Neuronal stem cell (in vitro differentiated cells): ENCODE measurements at regions not wholly inside any gene's neighbourhood (a gene's known extent, or its start where the extent isn't known, plus 50 kb on each side); places are given as distances from the start of the nearest gene placed in this dataset.

Source experiments
- DNase-seq: peaks from one replicate; pipeline ENCODE4 v3.0.0-alpha.2; 2013; ENCODE audit warnings: low spot score
- H2AFZ ChIP-seq: one replicate; pipeline ENCODE4 v1.6.1; 2013; ENCODE audit warnings: mild to moderate bottlenecking, low read length, inconsistent platforms
- H2AK5ac ChIP-seq: 2 replicates; pipeline ENCODE4 v1.6.1; 2013; ENCODE audit warnings: low read depth, mild to moderate bottlenecking, inconsistent platforms, low read length, moderate library complexity, mixed read lengths
- H2BK120ac ChIP-seq: 2 replicates; pipeline ENCODE4 v1.6.1; 2013; ENCODE audit warnings: low read depth, mild to moderate bottlenecking, inconsistent platforms, low read length, moderate library complexity, mixed read lengths
- H2BK12ac ChIP-seq: one replicate; pipeline ENCODE4 v1.6.1; 2013; ENCODE audit warnings: low read length, inconsistent platforms
- H2BK15ac ChIP-seq: 2 replicates; pipeline ENCODE4 v1.6.1; 2013; ENCODE audit warnings: mild to moderate bottlenecking, low read length, inconsistent platforms, mixed read lengths
- H2BK5ac ChIP-seq: one replicate; pipeline ENCODE4 v1.6.1; 2013; ENCODE audit warnings: inconsistent platforms, mild to moderate bottlenecking, low read length, moderate library complexity
- H3K14ac ChIP-seq: one replicate; pipeline ENCODE4 v1.6.1; 2013; ENCODE audit warnings: low read length, inconsistent platforms
- H3K18ac ChIP-seq: 2 replicates; pipeline ENCODE4 v1.6.1; 2013; ENCODE audit warnings: low read length, inconsistent platforms
- H3K23ac ChIP-seq: 2 replicates; pipeline ENCODE4 v1.6.1; 2013; ENCODE audit warnings: low read depth, mild to moderate bottlenecking, mixed read lengths, low read length, inconsistent platforms; ENCODE audit not compliant: poor library complexity
- H3K27ac ChIP-seq: replicated peaks from 3 replicates; pipeline ENCODE4 v1.5.1; 2013; ENCODE audit warnings: low read length, inconsistent platforms
- H3K27me3 ChIP-seq, 3 experiments: 2 replicates each; pipeline ENCODE4 v1.6.1; 2013; ENCODE audit warnings: low read length in 3 of 3, mild to moderate bottlenecking in 2 of 3, inconsistent platforms in 1 of 3, low read depth in 1 of 3, mixed read lengths in 1 of 3, moderate library complexity in 1 of 3; ENCODE audit not compliant: control insufficient read depth in 3 of 3, insufficient read depth in 3 of 3
- H3K36me3 ChIP-seq, 2 donors: replicated peaks in 1 of 2; 2 replicates each; pipeline ENCODE4 v1.6.1; 2013; ENCODE audit warnings: low read length in 2 of 2; ENCODE audit not compliant: control insufficient read depth in 2 of 2, insufficient read depth in 2 of 2
- H3K4ac ChIP-seq: 2 replicates; pipeline ENCODE4 v1.6.1; 2013; ENCODE audit warnings: inconsistent platforms, mild to moderate bottlenecking, low read length, moderate library complexity
- H3K4me1 ChIP-seq, 2 donors: 1 replicate in 1 of 2; 2 replicates in 1 of 2; pipeline ENCODE4 v1.6.1; 2013; ENCODE audit warnings: low read length in 2 of 2, low read depth in 1 of 2; ENCODE audit not compliant: control insufficient read depth in 2 of 2, insufficient read depth in 1 of 2
- H3K4me2 ChIP-seq: one replicate; pipeline ENCODE4 v1.6.1; 2013; ENCODE audit warnings: mild to moderate bottlenecking, low read length, inconsistent platforms; ENCODE audit not compliant: insufficient read depth, poor library complexity, severe bottlenecking
- H3K4me3 ChIP-seq, 2 donors: 2 replicates each; pipeline ENCODE4 v1.5.1; 2013; ENCODE audit warnings: low read length in 2 of 2, mild to moderate bottlenecking in 2 of 2, inconsistent platforms in 1 of 2, moderate library complexity in 1 of 2
- H3K79me1 ChIP-seq: one replicate; pipeline ENCODE4 v1.6.1; 2013; ENCODE audit warnings: low read depth, mild to moderate bottlenecking, inconsistent platforms, low read length, moderate library complexity
- H3K9ac ChIP-seq: one replicate; pipeline ENCODE4 v1.6.1; 2013; ENCODE audit warnings: mild to moderate bottlenecking, low read depth, low read length, inconsistent platforms; ENCODE audit not compliant: poor library complexity
- H3K9me3 ChIP-seq, 2 donors: replicated peaks in 1 of 2; 2 replicates each; pipeline versions ENCODE3 to v1.6.1; 2013; ENCODE audit warnings: low read length in 2 of 2, mild to moderate bottlenecking in 2 of 2, inconsistent platforms in 1 of 2, low read depth in 1 of 2, mixed read lengths in 1 of 2, moderate library complexity in 1 of 2; ENCODE audit not compliant: control insufficient read depth in 2 of 2, insufficient read depth in 1 of 2
- H4K8ac ChIP-seq: one replicate; pipeline ENCODE4 v1.6.1; 2013; ENCODE audit warnings: low read depth, mild to moderate bottlenecking, inconsistent platforms, low read length, moderate library complexity
- H4K91ac ChIP-seq: one replicate; pipeline ENCODE4 v1.6.1; 2013; ENCODE audit warnings: low read length, low read depth, mild to moderate bottlenecking, inconsistent platforms; ENCODE audit not compliant: poor library complexity
- WGBS, 2 donors: extraction: QIAGEN DNeasy Blood & Tissue Kit; methylation state at CpG; one replicate each; pipeline ENCODE4 v1.1.7; 2013; ENCODE audit warnings: missing lambda C conversion rate in 2 of 2, mixed read lengths in 1 of 2; ENCODE audit not compliant: insufficient read length in 2 of 2, insufficient replicate concordance in 1 of 2; ENCODE audit errors: extremely low coverage in 2 of 2; 5-methylcytosine and 5-hydroxymethylcytosine counted together

DNA sequence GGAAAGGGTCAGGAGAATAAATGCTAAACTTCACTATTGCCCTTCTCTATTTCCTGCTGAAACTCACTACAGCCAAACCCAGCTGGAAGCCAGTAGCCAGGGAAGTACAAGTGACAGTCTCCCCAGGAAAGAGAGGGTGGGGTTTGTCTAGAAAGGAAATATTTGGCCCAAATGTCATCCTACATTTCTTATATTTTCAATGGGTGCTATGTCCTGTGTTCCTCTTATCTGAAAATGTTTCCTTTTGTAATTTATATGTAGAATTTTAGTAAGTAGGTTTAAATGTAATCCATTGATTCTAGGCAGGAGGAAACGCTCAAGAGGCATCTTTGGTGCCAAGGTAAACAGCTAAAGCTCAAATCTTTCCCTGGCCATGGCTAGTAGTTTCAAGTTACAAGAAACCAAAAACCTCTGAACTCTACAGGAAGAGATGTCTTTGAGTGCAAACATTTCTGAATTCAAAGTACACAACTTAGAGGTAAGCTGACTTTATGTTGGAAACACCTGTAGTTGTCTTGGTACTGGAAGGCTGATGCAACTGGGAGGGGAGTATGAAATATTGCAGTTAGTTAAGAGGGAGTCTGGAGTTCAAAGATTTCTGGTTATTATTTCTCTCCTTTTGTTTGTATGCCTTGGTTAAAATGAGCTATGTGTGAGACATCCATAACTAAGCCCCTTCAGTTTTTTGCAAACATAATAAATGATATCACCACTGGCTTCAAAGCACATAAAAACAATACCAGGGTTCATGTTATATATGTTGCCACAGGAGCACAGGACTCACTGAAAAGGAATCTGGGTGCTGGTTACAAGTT lies 356.1 kb upstream of the ZC3H15 start:
- Histone ChIP-seq H3K27ac (peak overlapping the region; percentile 33), H3K4me2 (no peak overlapping the region), H2BK15ac (no peak overlapping the region)

DNA sequence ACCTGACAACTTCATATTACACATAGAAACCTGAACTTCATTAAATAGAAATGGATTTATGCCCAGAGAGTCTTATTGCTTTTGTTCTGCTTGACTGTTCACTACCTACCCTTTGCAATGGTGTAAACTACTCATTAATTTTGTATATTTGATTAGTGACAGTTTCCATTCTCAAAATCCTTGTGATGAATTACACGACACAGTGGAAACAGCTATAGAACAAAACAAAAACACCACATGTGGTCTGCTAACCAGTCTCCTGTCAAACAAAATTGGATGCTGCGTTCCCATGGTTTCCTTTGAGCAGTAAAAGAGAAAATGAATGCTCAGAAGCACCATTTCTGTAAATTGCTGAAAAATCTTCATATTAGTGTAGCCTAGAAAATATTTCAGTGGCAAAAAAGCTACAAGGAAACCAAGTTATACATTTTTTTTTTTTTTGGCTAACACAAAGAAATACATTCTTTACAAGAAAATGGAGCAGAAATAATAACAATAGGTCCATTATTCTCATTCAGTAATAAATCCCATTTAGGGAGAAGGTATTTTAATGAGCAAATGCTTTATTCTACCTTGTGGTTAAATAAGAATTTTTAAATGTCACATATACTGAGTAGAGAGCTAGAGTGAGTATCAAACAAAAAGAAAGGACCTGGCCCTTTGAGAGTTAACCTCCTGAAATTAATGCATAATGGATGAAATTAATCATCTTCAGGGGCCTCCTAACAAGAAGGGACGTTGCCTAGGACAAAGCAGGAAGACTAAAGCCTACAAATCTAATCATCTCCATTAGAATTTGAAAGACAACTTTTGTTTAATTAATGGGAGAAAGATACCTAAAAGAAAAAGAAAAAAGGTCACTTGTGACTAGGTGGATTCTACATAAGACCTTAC lies 355.1 kb upstream of the ZC3H15 start:
- Histone ChIP-seq H3K14ac (no peak overlapping the region), H3K79me1 (no peaks in the 10 kb centered on the region), H2BK5ac (no peak overlapping the region), H2AK5ac (no peak overlapping the region), H3K27ac (peak overlapping the region; percentile 78), H2BK15ac (no peak overlapping the region), H3K18ac (no peak overlapping the region), H3K23ac (no peak overlapping the region), H3K4ac (no peak overlapping the region), H4K8ac (no peak overlapping the region), H2BK120ac (no peak overlapping the region), H3K9ac (no peak overlapping the region), H3K4me2 (no peak overlapping the region), H4K91ac (no peak overlapping the region), H2AFZ (no peak overlapping the region), H3K27me3 (no peaks in the 10 kb centered on the region), H3K9me3 (no peaks in the 10 kb centered on the region), H3K36me3 (no peaks in the 10 kb centered on the region), H3K4me1 (peaks cover 6 to 22% of the 10 kb centered on the region in 2 donors), H3K4me3 (no peak overlapping the region), H2BK12ac (no peak overlapping the region)
- DNase-seq: peak; percentile 46
- WGBS, 2 donors: no CpG with 5 or more reads among the region's 3 CpGs

More for the DNA sequence above, 356.1 kb upstream of the ZC3H15 start:
- no peak for DNase-seq
- Histone ChIP-seq H4K8ac (no peak overlapping the region), H3K4me3 (no peak overlapping the region), H3K18ac (no peak overlapping the region), H3K79me1 (no peaks in the 10 kb centered on the region), H2AK5ac (no peak overlapping the region), H3K14ac (no peak overlapping the region), H2AFZ (no peak overlapping the region), H3K4ac (no peak overlapping the region), H2BK120ac (no peak overlapping the region), H3K23ac (no peak overlapping the region), H2BK5ac (no peak overlapping the region), H4K91ac (no peak overlapping the region), H3K9me3 (no peaks in the 10 kb centered on the region), H3K27me3 (no peaks in the 10 kb centered on the region), H3K9ac (no peak overlapping the region), H3K36me3 (no peaks in the 10 kb centered on the region), H3K4me1 (peaks cover 6 to 27% of the 10 kb centered on the region in 2 donors), H2BK12ac (no peak overlapping the region)
- no CpG with 5 or more reads among the region's 1 CpG for WGBS, 2 donors

DNA sequence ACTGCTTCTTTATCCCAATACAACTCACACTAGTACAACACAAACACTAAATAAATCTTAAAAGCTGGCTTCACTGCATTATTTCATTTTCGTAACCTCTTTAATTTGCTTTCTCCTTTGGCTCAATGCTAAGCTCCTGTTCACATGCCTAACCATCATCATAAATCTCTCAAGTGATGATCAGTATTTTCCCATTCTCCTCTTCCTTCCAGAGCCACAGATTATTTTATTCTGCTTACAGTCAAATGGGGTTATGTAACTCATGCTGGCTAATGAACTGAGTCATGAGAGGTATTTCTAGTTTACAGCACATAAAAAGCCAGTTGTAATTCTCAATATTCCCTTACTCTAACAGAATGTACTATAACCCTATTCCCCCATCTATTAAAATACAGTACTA lies 350.4 kb upstream of the ZC3H15 start:
- no peak overlapping the region for H3K27ac ChIP-seq
- H4K91ac ChIP-seq: no peak overlapping the region
- H3K9ac ChIP-seq: no peak overlapping the region
- H3K14ac ChIP-seq: no peak overlapping the region
- H3K23ac ChIP-seq: no peak overlapping the region
- H3K79me1 ChIP-seq: no peaks in the 10 kb centered on the region
- H3K4me3 ChIP-seq: no peak overlapping the region
- no peak overlapping the region for H2BK12ac ChIP-seq
- no peak overlapping the region for H3K4me2 ChIP-seq
- H4K8ac ChIP-seq: no peak overlapping the region
- H2AK5ac ChIP-seq: no peak overlapping the region
- no peak overlapping the region for H2AFZ ChIP-seq
- H3K4me1 ChIP-seq: peaks cover 1 to 17% of the 10 kb centered on the region in 2 donors
- no peak for DNase-seq
- peaks cover 0 to 3% of the 10 kb centered on the region in 2 donors for H3K9me3 ChIP-seq
- no peak overlapping the region for H2BK15ac ChIP-seq
- H3K4ac ChIP-seq: no peak overlapping the region
- no CpG with 5 or more reads among the region's 1 CpG for WGBS, 2 donors
- H3K27me3 ChIP-seq: no peaks in the 10 kb centered on the region
- no peaks in the 10 kb centered on the region for H3K36me3 ChIP-seq
- no peak overlapping the region for H2BK120ac ChIP-seq
- no peak overlapping the region for H2BK5ac ChIP-seq
- no peak overlapping the region for H3K18ac ChIP-seq

DNA sequence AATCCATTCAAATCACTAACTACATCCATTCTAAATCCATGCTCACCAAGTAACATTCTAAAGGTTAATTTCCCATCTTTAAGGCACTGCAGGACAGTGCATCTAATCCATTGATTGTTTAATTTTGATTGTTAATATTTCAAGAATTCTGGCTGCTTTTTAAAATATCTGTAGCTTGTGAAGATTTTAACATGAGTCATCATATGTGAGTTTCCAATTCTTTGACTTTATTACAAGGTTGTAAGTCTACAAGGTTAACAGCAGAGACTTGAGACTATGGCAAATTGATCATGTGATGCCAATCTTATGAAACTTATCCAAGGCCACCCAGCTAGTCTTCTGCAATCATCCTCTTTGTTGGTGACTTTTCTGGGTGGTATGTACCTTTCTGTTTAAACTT lies 349.2 kb upstream of the ZC3H15 start:
- Histone ChIP-seq H3K27me3 (no peaks in the 10 kb centered on the region), H3K14ac (no peak overlapping the region), H2BK120ac (no peak overlapping the region), H3K9me3 (peaks cover 0 to 3% of the 10 kb centered on the region in 2 donors), H3K23ac (no peak overlapping the region), H3K79me1 (no peaks in the 10 kb centered on the region), H2BK12ac (no peak overlapping the region), H2AK5ac (no peak overlapping the region), H3K4me3 (no peak overlapping the region), H3K4ac (no peak overlapping the region), H2AFZ (no peak overlapping the region), H4K8ac (no peak overlapping the region), H2BK5ac (no peak overlapping the region), H3K4me1 (peaks cover 0 to 7% of the 10 kb centered on the region in 2 donors), H3K9ac (no peak overlapping the region), H3K27ac (no peak overlapping the region), H3K18ac (no peak overlapping the region), H3K4me2 (no peak overlapping the region), H4K91ac (no peak overlapping the region), H3K36me3 (no peaks in the 10 kb centered on the region), H2BK15ac (no peak overlapping the region)
- no peak for DNase-seq
